Ovary (tissue), 7 donors: ENCODE measurements at regions not wholly inside any gene's neighbourhood (a gene's known extent, or its start where the extent isn't known, plus 50 kb on each side); places are given as distances from the start of the nearest gene placed in this dataset.

Experiments used
- DNase-seq, 5 donors: peaks; one replicate each; pipeline ENCODE4 v3.0.0-alpha.2; 2019 to 2020
- H3K27ac ChIP-seq, 2 donors: fragments of 200-600 bp; one replicate each; pipeline versions ENCODE4 v1.5.1 to v1.8.0; 2019 to 2022
- H3K27me3 ChIP-seq: fragments of 200-600 bp; one replicate; pipeline ENCODE4 v1.8.0; 2022
- H3K36me3 ChIP-seq: fragments of 200-600 bp; sonication (generic); one replicate; pipeline ENCODE4 v1.5.1; 2019
- H3K4me1 ChIP-seq: one replicate; pipeline ENCODE4 v1.8.1; 2013; ENCODE audit warnings: mild to moderate bottlenecking, moderate library complexity; ENCODE audit not compliant: insufficient read depth
- H3K4me3 ChIP-seq: fragments of 200-600 bp; sonication (generic); one replicate; pipeline ENCODE4 v1.5.1; 2017
- H3K9me3 ChIP-seq, 2 donors: fragments of 200-600 bp in 1 of 2; sonication (generic) in 1 of 2; one replicate each; pipeline versions ENCODE4 v1.5.1 to v1.8.1; 2013 to 2019; ENCODE audit warnings: mild to moderate bottlenecking in 1 of 2, moderate library complexity in 1 of 2
- CTCF ChIP-seq, 3 donors: fragments of 450-650 bp in 2 of 3; fragments of 200-600 bp in 1 of 3; IDR thresholded peaks; one replicate each; pipeline versions ENCODE4 v1.5.1 to v1.8.0; 2016 to 2022; ENCODE audit warnings: antibody characterized with exemption in 3 of 3, mild to moderate bottlenecking in 1 of 3
- EP300 ChIP-seq: sonication (generic); formaldehyde crosslinking; IDR thresholded peaks from one replicate; pipeline ENCODE4 v1.6.1; 2017; ENCODE audit warnings: antibody characterized with exemption
- POLR2A ChIP-seq: fragments of 450-650 bp; IDR thresholded peaks from one replicate; pipeline ENCODE4 v1.6.1; 2017; ENCODE audit warnings: antibody characterized with exemption, mild to moderate bottlenecking, moderate library complexity
- WGBS, 3 donors: extraction: QIAGEN DNeasy Blood & Tissue Kit in 1 of 3; methylation state at CpG; one replicate each; pipeline versions ENCODE4 v1.1.5 to v1.1.7; 2013 to 2017; 5-methylcytosine and 5-hydroxymethylcytosine counted together
- intact Hi-C, 4 donors: fragments of 100-400 bp; cut with DNase I; formaldehyde crosslinking; loops; one replicate each; pipeline versions ENCODE4 v1.11.0 to v1.15.1; 2022 to 2023
- donor health status: DM: no; HTN: no; CAD: no; lungs with moderate emphysema.
- donor health status: DM: no; HTN: no; CAD: no.
- donor health status: Bipolar disorder and iron deficiency.
- donor health status: DM: no; HTN: no; CAD: no.
- donor health status: DM: yes; HTN: yes; CAD: no.

- DNase-seq: no peak
- H3K4me3 ChIP-seq: no peak overlapping the region
- intact Hi-C loops: no loop called here
- H3K27me3 ChIP-seq: no peaks in the 10 kb centered on the region
- 92 to 94% (median 94%) methylated on average over 7 of the region's 7 CpGs for WGBS, 3 donors
- H3K36me3 ChIP-seq: no peaks in the 10 kb centered on the region
- H3K4me1 ChIP-seq: no peaks in the 10 kb centered on the region
- no peak overlapping the region for H3K27ac ChIP-seq
- no peaks in the 10 kb centered on the region for H3K9me3 ChIP-seq
- no peak for TF ChIP-seq CTCF (IDR thresholded peaks at IDR 0.05)
These were observed 361.9 kb upstream of the ZWINT start for GRCh38 chr10:56722912-56723311.

GRCh38 chr10:56715262-56715661, 354.2 kb upstream of the ZWINT start:
- intact Hi-C loops: loop anchor here in 1 of 4 donors (5.0 kb wide), 1 partner anchor 33 kb away; no protein-coding TSS in a partner anchor
- TF ChIP-seq EP300 (no peak), CTCF (IDR thresholded peaks at IDR 0.05) (no peak), POLR2A (no peak)
- H3K27me3 ChIP-seq: no peaks in the 10 kb centered on the region
- WGBS, 3 donors: 76 to 86% (median 78%) methylated on average over 2 of the region's 2 CpGs
- no peak overlapping the region for H3K4me3 ChIP-seq
- H3K9me3 ChIP-seq: no peaks in the 10 kb centered on the region
- no peaks in the 10 kb centered on the region for H3K36me3 ChIP-seq
- no peaks in the 10 kb centered on the region for H3K4me1 ChIP-seq
- DNase-seq: no peak
- no peak overlapping the region for H3K27ac ChIP-seq

DNA sequence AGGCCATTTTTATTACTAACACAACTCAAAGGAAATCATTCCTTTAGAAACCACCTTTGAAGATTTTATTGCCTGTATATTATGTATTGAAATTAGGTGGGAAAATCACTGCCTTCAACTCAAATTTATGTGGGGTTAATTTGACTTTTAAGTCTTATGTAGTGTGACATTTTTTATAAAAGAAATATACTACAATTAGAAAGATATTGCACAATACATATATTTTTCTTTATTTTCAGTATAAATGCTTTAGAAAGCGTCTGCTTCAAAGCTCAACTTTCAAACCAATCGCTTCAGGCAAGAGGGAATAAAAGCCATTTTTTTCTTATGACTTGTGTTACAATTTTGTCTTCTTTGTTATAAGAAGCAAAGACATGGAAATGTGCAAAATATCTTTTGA, 337.4 kb upstream of the ZWINT start:
- no peaks in the 10 kb centered on the region for H3K27me3 ChIP-seq
- no peak for DNase-seq
- H3K9me3 ChIP-seq: no peaks in the 10 kb centered on the region
- no peak overlapping the region for H3K27ac ChIP-seq
- 89 to 90% (median 89%) methylated on average over 2 of the region's 2 CpGs for WGBS, 3 donors
- intact Hi-C loops: no loop called here
- H3K36me3 ChIP-seq: no peaks in the 10 kb centered on the region
- H3K4me3 ChIP-seq: no peak overlapping the region
- TF ChIP-seq POLR2A: no peak
- TF ChIP-seq CTCF (IDR thresholded peaks at IDR 0.05): no peak
- TF ChIP-seq EP300: no peak
- no peaks in the 10 kb centered on the region for H3K4me1 ChIP-seq

DNA sequence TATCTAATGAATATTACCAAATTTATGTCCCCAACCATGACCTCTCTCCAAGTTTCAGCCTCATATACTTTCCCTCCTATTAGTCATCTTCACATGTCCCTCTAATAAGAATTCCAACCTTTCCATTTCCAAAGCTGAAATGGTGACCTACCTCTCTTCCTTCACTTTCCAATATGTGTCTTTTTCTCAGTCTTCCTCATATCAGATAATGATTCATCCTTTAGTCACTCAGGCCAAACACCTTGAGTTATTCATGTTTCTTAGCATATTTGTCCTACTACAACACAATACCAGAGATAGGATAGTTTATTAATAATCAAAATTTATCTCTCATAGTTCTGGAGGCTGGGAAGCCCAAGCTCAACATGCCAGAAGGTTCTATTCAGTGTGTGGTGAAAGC, 318.5 kb upstream of the ZWINT start:
- Histone ChIP-seq H3K4me3 (no peak overlapping the region), H3K9me3 (no peaks in the 10 kb centered on the region), H3K27ac (no peak overlapping the region), H3K27me3 (no peaks in the 10 kb centered on the region), H3K36me3 (no peaks in the 10 kb centered on the region), H3K4me1 (no peaks in the 10 kb centered on the region)
- intact Hi-C loops: no loop called here
- no peak for DNase-seq
- TF ChIP-seq CTCF (IDR thresholded peaks at IDR 0.05) (no peak), EP300 (no peak), POLR2A (no peak)
